OCI-LY7 (cell line): ENCODE measurements at regions not wholly inside any gene's neighbourhood (a gene's known extent, or its start where the extent isn't known, plus 50 kb on each side); places are given as distances from the start of the nearest gene placed in this dataset.

ENCODE experiments used
- EZH2phosphoT487 ChIP-seq: fragments of 200-600 bp; sonication (generic); IDR thresholded peaks from 2 replicates; pipeline ENCODE4 v1.6.1; 2018; ENCODE audit warnings: low read depth, borderline replicate concordance, mild to moderate bottlenecking, mixed run types, antibody characterized with exemption, low read length, moderate library complexity, mixed read lengths
- TF ChIP-seq, protein P1 (sequence below): fragments of 200-600 bp; sonication (generic); conservative IDR thresholded peaks from 2 replicates; pipeline ENCODE4 v1.5.1; 2014; ENCODE audit warnings: mild to moderate bottlenecking, antibody characterized with exemption, low read length, moderate library complexity, mixed read lengths

DNA sequence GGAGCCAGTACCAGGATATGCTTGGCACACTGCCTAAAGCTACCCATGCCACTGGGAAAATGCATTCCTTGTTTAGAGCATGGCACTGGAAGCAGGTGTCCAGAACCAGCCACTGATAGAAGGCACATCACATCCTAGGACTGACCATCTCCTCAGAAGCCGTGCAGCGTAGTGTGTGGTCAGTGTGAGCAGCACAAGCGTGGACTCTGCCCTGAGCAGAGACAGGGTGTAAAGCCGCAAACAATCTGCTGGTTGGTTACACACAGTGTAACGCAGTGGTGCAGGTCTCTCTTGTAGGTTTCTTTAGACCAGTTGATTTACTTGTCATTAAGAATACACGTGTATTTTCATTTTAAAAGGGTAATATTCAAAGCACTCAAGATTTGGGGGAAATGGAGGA lies 377.8 kb upstream of the HS6ST1 start:
- TF ChIP-seq, protein P1, sequence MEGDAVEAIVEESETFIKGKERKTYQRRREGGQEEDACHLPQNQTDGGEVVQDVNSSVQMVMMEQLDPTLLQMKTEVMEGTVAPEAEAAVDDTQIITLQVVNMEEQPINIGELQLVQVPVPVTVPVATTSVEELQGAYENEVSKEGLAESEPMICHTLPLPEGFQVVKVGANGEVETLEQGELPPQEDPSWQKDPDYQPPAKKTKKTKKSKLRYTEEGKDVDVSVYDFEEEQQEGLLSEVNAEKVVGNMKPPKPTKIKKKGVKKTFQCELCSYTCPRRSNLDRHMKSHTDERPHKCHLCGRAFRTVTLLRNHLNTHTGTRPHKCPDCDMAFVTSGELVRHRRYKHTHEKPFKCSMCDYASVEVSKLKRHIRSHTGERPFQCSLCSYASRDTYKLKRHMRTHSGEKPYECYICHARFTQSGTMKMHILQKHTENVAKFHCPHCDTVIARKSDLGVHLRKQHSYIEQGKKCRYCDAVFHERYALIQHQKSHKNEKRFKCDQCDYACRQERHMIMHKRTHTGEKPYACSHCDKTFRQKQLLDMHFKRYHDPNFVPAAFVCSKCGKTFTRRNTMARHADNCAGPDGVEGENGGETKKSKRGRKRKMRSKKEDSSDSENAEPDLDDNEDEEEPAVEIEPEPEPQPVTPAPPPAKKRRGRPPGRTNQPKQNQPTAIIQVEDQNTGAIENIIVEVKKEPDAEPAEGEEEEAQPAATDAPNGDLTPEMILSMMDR, result no peak
- TF ChIP-seq EZH2phosphoT487, result no peak
